Tibial nerve (tissue), 4 donors: ENCODE measurements at regions not wholly inside any gene's neighbourhood (a gene's known extent, or its start where the extent isn't known, plus 50 kb on each side); places are given as distances from the start of the nearest gene placed in this dataset.

ENCODE experiments used
- DNase-seq, 2 donors: peaks; one replicate each; pipeline ENCODE4 v3.0.0-alpha.2; 2019; ENCODE audit warnings: low spot score in 2 of 2
- H3K27ac ChIP-seq, 4 donors: fragments of 200-600 bp; sonication (generic) in 3 of 4; one replicate each; pipeline ENCODE4 v1.5.1; 2017 to 2019; ENCODE audit warnings: mild to moderate bottlenecking in 1 of 4
- H3K27me3 ChIP-seq, 2 donors: fragments of 200-600 bp; sonication (generic) in 1 of 2; one replicate each; pipeline versions ENCODE4 v1.5.1 to v1.6.0; 2017 to 2019
- H3K36me3 ChIP-seq, 3 donors: fragments of 200-600 bp; sonication (generic); one replicate each; pipeline ENCODE4 v1.5.1; 2018 to 2019
- H3K4me1 ChIP-seq, 4 donors: fragments of 200-600 bp; sonication (generic) in 3 of 4; one replicate each; pipeline ENCODE4 v1.5.1; 2017 to 2019
- H3K4me3 ChIP-seq, 4 donors: fragments of 200-600 bp; sonication (generic) in 3 of 4; one replicate each; pipeline ENCODE4 v1.5.1; 2017 to 2019; ENCODE audit warnings: mild to moderate bottlenecking in 1 of 4, moderate library complexity in 1 of 4
- H3K9me3 ChIP-seq, 4 donors: fragments of 200-600 bp; sonication (generic) in 3 of 4; one replicate each; pipeline ENCODE4 v1.5.1; 2017 to 2019
- EP300 ChIP-seq, 2 donors: sonication (generic); formaldehyde crosslinking; IDR thresholded peaks; one replicate each; pipeline ENCODE4 v1.6.1; 2017; ENCODE audit warnings: antibody characterized with exemption in 2 of 2, mild to moderate bottlenecking in 1 of 2
- POLR2A ChIP-seq, 2 donors: fragments of 450-650 bp; IDR thresholded peaks; one replicate each; pipeline ENCODE4 v1.6.1; 2017; ENCODE audit warnings: antibody characterized with exemption in 2 of 2, mild to moderate bottlenecking in 2 of 2, moderate library complexity in 2 of 2
- WGBS, 2 donors: methylation state at CpG; one replicate each; pipeline ENCODE4 v1.1.5; 2018; 5-methylcytosine and 5-hydroxymethylcytosine counted together
- TF ChIP-seq, protein P1 (sequence below), 5 experiments: fragments of 200-600 bp in 3 of 5; fragments of 450-650 bp in 2 of 5; sonication (generic) in 3 of 5; IDR thresholded peaks; one replicate each; pipeline ENCODE4 v1.5.1; 2016 to 2019; ENCODE audit warnings: antibody characterized with exemption in 5 of 5, mild to moderate bottlenecking in 3 of 5, moderate library complexity in 2 of 5

DNA sequence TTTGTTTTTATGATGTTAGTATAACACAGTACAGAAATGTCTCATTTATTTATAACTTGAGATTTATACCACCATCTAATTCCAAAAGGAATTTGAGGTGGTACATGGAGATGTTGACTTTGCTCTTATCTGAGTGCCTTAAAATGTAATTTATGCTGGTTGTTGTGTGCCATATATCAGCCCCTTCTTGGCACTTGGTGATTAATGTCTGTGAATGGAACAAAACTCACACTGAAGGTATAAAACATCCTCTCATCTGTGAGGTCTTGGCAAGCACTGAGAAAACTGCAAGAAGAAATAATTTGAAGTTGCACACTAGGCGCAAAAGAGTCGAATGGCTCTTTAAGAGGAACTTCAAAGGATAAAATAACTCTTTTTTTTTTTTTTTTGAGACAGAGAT, 240.4 kb downstream of the B3GLCT start:
- 81 to 88% methylated on average over 2 of the region's 2 CpGs for WGBS, 2 donors
- Histone ChIP-seq H3K4me1 (peaks cover 0 to 11% (median 0%) of the 10 kb centered on the region in 4 donors), H3K9me3 (no peaks in the 10 kb centered on the region), H3K4me3 (no peak overlapping the region), H3K27me3 (no peaks in the 10 kb centered on the region), H3K36me3 (no peaks in the 10 kb centered on the region), H3K27ac (no peak overlapping the region)
- DNase-seq = no peak
- TF ChIP-seq POLR2A (IDR thresholded peaks at IDR 0.05) (no peak), EP300 (IDR thresholded peaks at IDR 0.05) (no peak)
- TF ChIP-seq, protein P1, sequence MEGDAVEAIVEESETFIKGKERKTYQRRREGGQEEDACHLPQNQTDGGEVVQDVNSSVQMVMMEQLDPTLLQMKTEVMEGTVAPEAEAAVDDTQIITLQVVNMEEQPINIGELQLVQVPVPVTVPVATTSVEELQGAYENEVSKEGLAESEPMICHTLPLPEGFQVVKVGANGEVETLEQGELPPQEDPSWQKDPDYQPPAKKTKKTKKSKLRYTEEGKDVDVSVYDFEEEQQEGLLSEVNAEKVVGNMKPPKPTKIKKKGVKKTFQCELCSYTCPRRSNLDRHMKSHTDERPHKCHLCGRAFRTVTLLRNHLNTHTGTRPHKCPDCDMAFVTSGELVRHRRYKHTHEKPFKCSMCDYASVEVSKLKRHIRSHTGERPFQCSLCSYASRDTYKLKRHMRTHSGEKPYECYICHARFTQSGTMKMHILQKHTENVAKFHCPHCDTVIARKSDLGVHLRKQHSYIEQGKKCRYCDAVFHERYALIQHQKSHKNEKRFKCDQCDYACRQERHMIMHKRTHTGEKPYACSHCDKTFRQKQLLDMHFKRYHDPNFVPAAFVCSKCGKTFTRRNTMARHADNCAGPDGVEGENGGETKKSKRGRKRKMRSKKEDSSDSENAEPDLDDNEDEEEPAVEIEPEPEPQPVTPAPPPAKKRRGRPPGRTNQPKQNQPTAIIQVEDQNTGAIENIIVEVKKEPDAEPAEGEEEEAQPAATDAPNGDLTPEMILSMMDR (IDR thresholded peaks at IDR 0.05) = no peak

DNA sequence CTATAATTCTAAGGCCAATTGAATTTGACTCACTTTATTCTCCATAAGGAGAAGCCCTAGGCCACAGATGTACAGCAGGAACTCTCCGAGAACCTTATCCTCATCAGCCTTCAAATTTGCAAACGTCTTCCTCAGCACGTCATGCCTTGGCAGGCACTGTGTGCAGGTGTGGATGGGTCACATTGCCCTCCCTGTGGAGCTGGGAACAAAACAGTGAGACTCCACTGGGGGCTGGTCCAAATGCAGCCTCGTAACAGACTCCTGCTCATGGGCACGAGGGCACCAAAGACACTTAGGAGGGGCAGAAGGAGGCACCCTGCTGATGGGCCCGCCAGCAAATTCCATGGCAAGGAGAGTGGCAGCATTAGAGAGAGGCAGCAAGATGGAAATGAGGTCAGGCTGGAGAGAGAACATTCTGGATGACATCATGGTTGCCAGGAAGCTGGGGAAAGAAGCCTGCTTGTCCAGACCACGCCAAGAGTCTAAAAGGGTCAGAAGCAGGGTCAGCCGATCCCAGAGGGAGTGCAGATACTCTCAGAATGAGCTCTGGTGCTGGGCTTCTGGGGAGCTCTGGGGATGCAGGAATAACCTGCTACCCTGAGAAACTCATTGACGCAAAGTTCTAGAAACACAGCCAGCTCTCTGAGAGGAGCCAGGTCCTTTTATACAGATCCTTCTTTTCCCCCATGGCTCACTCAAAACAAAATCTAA, 242.2 kb downstream of the B3GLCT start:
- peak in 1 of 2 donors; percentile 24 for DNase-seq
- Histone ChIP-seq H3K36me3 (no peaks in the 10 kb centered on the region), H3K27ac (no peak overlapping the region), H3K4me3 (no peak overlapping the region), H3K27me3 (no peaks in the 10 kb centered on the region), H3K9me3 (no peaks in the 10 kb centered on the region), H3K4me1 (peaks cover 0 to 11% (median 0%) of the 10 kb centered on the region in 4 donors)
- WGBS, 2 donors = 59 to 66% methylated on average over 9 of the region's 9 CpGs
- TF ChIP-seq, protein P1 (IDR thresholded peaks at IDR 0.05) = no peak
- TF ChIP-seq EP300 (IDR thresholded peaks at IDR 0.05) = no peak
- TF ChIP-seq POLR2A (IDR thresholded peaks at IDR 0.05) = no peak

GRCh38 chr13:31442571-31442970, 242.8 kb downstream of the B3GLCT start:
- H3K36me3 ChIP-seq = no peaks in the 10 kb centered on the region
- no peak overlapping the region for H3K27ac ChIP-seq
- H3K4me1 ChIP-seq = peaks cover 0 to 11% (median 0%) of the 10 kb centered on the region in 4 donors
- 44 to 56% methylated on average over 4 of the region's 4 CpGs for WGBS, 2 donors
- no peak overlapping the region for H3K4me3 ChIP-seq
- TF ChIP-seq POLR2A (IDR thresholded peaks at IDR 0.05) = no peak
- TF ChIP-seq EP300 (IDR thresholded peaks at IDR 0.05) = no peak
- TF ChIP-seq, protein P1 (IDR thresholded peaks at IDR 0.05) = no peak
- H3K27me3 ChIP-seq = no peaks in the 10 kb centered on the region
- H3K9me3 ChIP-seq = no peaks in the 10 kb centered on the region
- no peak for DNase-seq

DNA sequence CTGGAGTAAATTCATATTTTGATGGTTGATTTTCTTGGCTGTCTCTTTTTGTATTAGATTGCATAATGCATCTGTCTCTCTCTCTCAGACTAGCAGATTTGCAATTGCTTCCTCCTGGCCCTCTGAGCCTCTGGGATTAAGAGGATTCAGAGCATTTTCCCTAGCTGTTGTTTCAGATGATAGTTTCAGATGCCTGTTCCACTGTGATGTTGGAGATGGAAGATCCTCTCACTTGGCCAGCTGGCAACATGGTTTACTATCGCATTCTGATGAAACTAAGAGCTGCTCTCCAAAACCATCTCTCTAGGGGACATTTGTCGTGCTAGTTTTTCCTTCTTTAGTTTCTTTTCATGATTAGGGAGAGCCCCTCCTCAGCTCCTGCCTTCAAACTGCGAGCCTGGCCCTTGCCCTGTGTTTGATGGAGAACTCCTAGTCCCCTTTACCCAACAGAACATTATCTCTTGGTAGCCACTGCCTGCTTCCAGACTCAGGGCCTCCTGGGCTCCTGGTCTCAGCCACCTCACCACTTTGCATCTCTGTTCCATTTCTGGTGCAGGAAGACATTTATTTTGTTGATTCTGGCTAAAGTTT, 244.6 kb downstream of the B3GLCT start:
- Histone ChIP-seq H3K27me3 (no peaks in the 10 kb centered on the region), H3K9me3 (no peaks in the 10 kb centered on the region), H3K27ac (no peak overlapping the region), H3K4me3 (no peak overlapping the region), H3K36me3 (no peaks in the 10 kb centered on the region), H3K4me1 (peaks cover 0 to 11% (median 0%) of the 10 kb centered on the region in 4 donors)
- WGBS, 2 donors = 58 to 66% methylated on average over 3 of the region's 3 CpGs
- DNase-seq = peak in 1 of 2 donors; percentile 38
- TF ChIP-seq, protein P1 (IDR thresholded peaks at IDR 0.05) = no peak
- TF ChIP-seq EP300 (IDR thresholded peaks at IDR 0.05) = peak in 1 of 2 donors; percentile 53

GRCh38 chr13:31452525-31452924, 252.8 kb downstream of the B3GLCT start:
- H3K27ac ChIP-seq = no peak overlapping the region
- H3K27me3 ChIP-seq = no peaks in the 10 kb centered on the region
- TF ChIP-seq EP300 (IDR thresholded peaks at IDR 0.05) (no peak), POLR2A (IDR thresholded peaks at IDR 0.05) (no peak)
- TF ChIP-seq, protein P1 (IDR thresholded peaks at IDR 0.05) = no peak
- no peak for DNase-seq
- no peak overlapping the region for H3K4me3 ChIP-seq
- no peaks in the 10 kb centered on the region for H3K4me1 ChIP-seq
- WGBS, 2 donors = 95 to 98% methylated on average over 2 of the region's 2 CpGs
- H3K36me3 ChIP-seq = no peaks in the 10 kb centered on the region
- no peaks in the 10 kb centered on the region for H3K9me3 ChIP-seq
